Hepatocyte (in vitro differentiated cells): ENCODE measurements at regions not wholly inside any gene's neighbourhood (a gene's known extent, or its start where the extent isn't known, plus 50 kb on each side); places are given as distances from the start of the nearest gene placed in this dataset.
A peak's percentile ranks its signal among the peaks of the same experiment; 100 is the strongest.

Source experiments
- DNase-seq: peaks from one replicate; pipeline ENCODE4 v3.0.0-alpha.2; 2016; ENCODE audit warnings: low spot score
- H2AFZ ChIP-seq: fragments of 200-600 bp; sonication (generic); 2 replicates; pipeline ENCODE4 v1.6.0; 2016; ENCODE audit warnings: antibody characterized with exemption, mild to moderate bottlenecking
- H3K27ac ChIP-seq: fragments of 200-600 bp; sonication (generic); 2 replicates; pipeline ENCODE4 v1.5.1; 2016; ENCODE audit warnings: mild to moderate bottlenecking
- H3K27me3 ChIP-seq: fragments of 200-600 bp; sonication (generic); 2 replicates; pipeline ENCODE4 v1.6.1; 2016
- H3K36me3 ChIP-seq: fragments of 200-600 bp; sonication (generic); replicated peaks from 2 replicates; pipeline ENCODE4 v1.5.1; 2016; ENCODE audit warnings: low read depth; ENCODE audit not compliant: insufficient read depth
- H3K4me1 ChIP-seq: fragments of 200-600 bp; sonication (generic); 2 replicates; pipeline ENCODE4 v1.5.1; 2016; ENCODE audit warnings: mild to moderate bottlenecking, moderate library complexity; ENCODE audit not compliant: insufficient read depth
- H3K4me2 ChIP-seq: fragments of 200-600 bp; sonication (generic); 2 replicates; pipeline ENCODE4 v1.6.0; 2016
- H3K4me3 ChIP-seq: fragments of 200-600 bp; sonication (generic); 2 replicates; pipeline ENCODE4 v1.5.1; 2016; ENCODE audit warnings: mild to moderate bottlenecking
- H3K79me2 ChIP-seq: fragments of 200-600 bp; sonication (generic); 2 replicates; pipeline ENCODE4 v1.6.0; 2017; ENCODE audit warnings: mild to moderate bottlenecking
- H3K9me2 ChIP-seq: fragments of 200-600 bp; sonication (generic); replicated peaks from 2 replicates; pipeline ENCODE4 v1.6.0; 2017; ENCODE audit warnings: mild to moderate bottlenecking; ENCODE audit not compliant: insufficient read depth
- H3K9me3 ChIP-seq: fragments of 200-600 bp; sonication (generic); 2 replicates; pipeline ENCODE4 v1.5.1; 2016; ENCODE audit warnings: low read depth, mild to moderate bottlenecking
- H4K20me1 ChIP-seq: fragments of 200-600 bp; sonication (generic); 2 replicates; pipeline ENCODE4 v1.6.0; 2016; ENCODE audit warnings: mild to moderate bottlenecking; ENCODE audit not compliant: insufficient read depth, poor library complexity, severe bottlenecking
- CTCF ChIP-seq: fragments of 200-600 bp; sonication (generic); IDR thresholded peaks from 2 replicates; pipeline ENCODE4 v1.5.1; 2016; ENCODE audit warnings: antibody characterized with exemption, mild to moderate bottlenecking; ENCODE audit not compliant: poor library complexity
- EZH2 ChIP-seq: fragments of 200-600 bp; sonication (generic); IDR thresholded peaks from 2 replicates; pipeline ENCODE4 v1.6.1; 2016; ENCODE audit warnings: antibody characterized with exemption, mild to moderate bottlenecking, borderline replicate concordance
- EZH2phosphoT487 ChIP-seq: fragments of 200-600 bp; sonication (generic); IDR thresholded peaks from one replicate; pipeline ENCODE4 v1.6.1; 2018; ENCODE audit warnings: antibody characterized with exemption, mild to moderate bottlenecking, low read depth, moderate library complexity; ENCODE audit not compliant: unreplicated experiment, severe bottlenecking
- WGBS: methylation state at CpG from one replicate; pipeline ENCODE4 v1.1.6; 2016; ENCODE audit warnings: low lambda C conversion rate; ENCODE audit errors: missing lambda C conversion rate; 5-methylcytosine and 5-hydroxymethylcytosine counted together

GRCh38 chr6:48735846-48736245 lies 624.8 kb upstream of the PTCHD4 start:
- no peak overlapping the region for H2AFZ ChIP-seq
- TF ChIP-seq EZH2phosphoT487 (no peak), CTCF (no peak), EZH2 (no peak)
- no peaks in the 10 kb centered on the region for H3K36me3 ChIP-seq
- H4K20me1 ChIP-seq, result no peaks in the 10 kb centered on the region
- H3K27ac ChIP-seq, result peak overlapping the region; percentile 9
- H3K9me2 ChIP-seq, result no peaks in the 10 kb centered on the region
- H3K27me3 ChIP-seq, result no peaks in the 10 kb centered on the region
- no peaks in the 10 kb centered on the region for H3K79me2 ChIP-seq
- no peaks in the 10 kb centered on the region for H3K9me3 ChIP-seq
- DNase-seq, result no peak
- WGBS, result 97% methylated on average over 1 of the region's 1 CpG
- H3K4me3 ChIP-seq, result no peak overlapping the region
- H3K4me1 ChIP-seq, result no peaks in the 10 kb centered on the region
- H3K4me2 ChIP-seq, result no peak overlapping the region

- Histone ChIP-seq H3K36me3 (no peaks in the 10 kb centered on the region), H3K9me2 (no peaks in the 10 kb centered on the region), H3K79me2 (no peaks in the 10 kb centered on the region), H3K27ac (no peak overlapping the region), H3K27me3 (no peaks in the 10 kb centered on the region), H3K4me2 (no peak overlapping the region), H4K20me1 (no peaks in the 10 kb centered on the region), H3K9me3 (no peaks in the 10 kb centered on the region), H3K4me3 (no peak overlapping the region), H3K4me1 (no peaks in the 10 kb centered on the region), H2AFZ (no peak overlapping the region)
- WGBS, result 74% methylated on average over 1 of the region's 1 CpG
- no peak for TF ChIP-seq EZH2phosphoT487
- no peak for TF ChIP-seq EZH2
- no peak for TF ChIP-seq CTCF
- DNase-seq, result no peak
These were observed 622.6 kb upstream of the PTCHD4 start for GRCh38 chr6:48733581-48733980.

- H3K27me3 ChIP-seq, result no peaks in the 10 kb centered on the region
- H3K4me3 ChIP-seq, result no peak overlapping the region
- H3K9me3 ChIP-seq, result no peaks in the 10 kb centered on the region
- no peak overlapping the region for H3K27ac ChIP-seq
- H3K4me1 ChIP-seq, result no peaks in the 10 kb centered on the region
- TF ChIP-seq EZH2phosphoT487 (no peak), CTCF (no peak), EZH2 (no peak)
- no peak for DNase-seq
- no peak overlapping the region for H3K4me2 ChIP-seq
- H3K79me2 ChIP-seq, result no peaks in the 10 kb centered on the region
- no peaks in the 10 kb centered on the region for H3K9me2 ChIP-seq
- 66% methylated on average over 2 of the region's 2 CpGs for WGBS
- no peaks in the 10 kb centered on the region for H4K20me1 ChIP-seq
- no peaks in the 10 kb centered on the region for H3K36me3 ChIP-seq
- no peak overlapping the region for H2AFZ ChIP-seq
These were observed 603.7 kb upstream of the PTCHD4 start for GRCh38 chr6:48714699-48715098.

- Histone ChIP-seq H3K36me3 (no peaks in the 10 kb centered on the region), H2AFZ (no peak overlapping the region), H3K27me3 (no peaks in the 10 kb centered on the region), H4K20me1 (no peaks in the 10 kb centered on the region), H3K9me2 (no peaks in the 10 kb centered on the region), H3K4me2 (no peak overlapping the region), H3K4me1 (no peaks in the 10 kb centered on the region), H3K27ac (no peak overlapping the region), H3K79me2 (no peaks in the 10 kb centered on the region), H3K9me3 (no peaks in the 10 kb centered on the region), H3K4me3 (no peak overlapping the region)
- WGBS, result 76% methylated on average over 2 of the region's 2 CpGs
- no peak for DNase-seq
- TF ChIP-seq CTCF (no peak), EZH2phosphoT487 (no peak), EZH2 (no peak)
These were observed 603.3 kb upstream of the PTCHD4 start for GRCh38 chr6:48714250-48714649.
